OCI-LY7 (cell line): ENCODE measurements at regions not wholly inside any gene's neighbourhood (a gene's known extent, or its start where the extent isn't known, plus 50 kb on each side); places are given as distances from the start of the nearest gene placed in this dataset.
"Not testable (repeated sequence)": the region's sequence is repeated elsewhere in the genome, so short reads cannot be mapped to it uniquely, and the experiment has no call there.

Experiments
- BruUV-seq: library from RNA; stranded (reverse); fragments of 400-500 nt; replicated peaks from 2 replicates; lab custom pipeline; 2021; lab: Mats Ljungman, UMichigan
- CTCF ChIA-PET: fragments of 300-600 bp; sonication (Branson Sonifier 250); formaldehyde crosslinking; loops from one replicate; lab custom pipeline; 2022; ENCODE audit warnings: antibody characterized with exemption; ENCODE audit not compliant: unreplicated experiment; lab: Charles Lee
- POLR2A ChIA-PET: fragments of 300-600 bp; sonication (Branson Sonifier 250); formaldehyde crosslinking; loops from one replicate; lab custom pipeline; 2022; ENCODE audit warnings: antibody characterized with exemption; lab: Charles Lee
- DNase-seq: peaks from one replicate; pipeline ENCODE4 v3.0.0-alpha.2; 2015; ENCODE audit warnings: low spot score
- H2AFZ ChIP-seq: fragments of 200-600 bp; sonication (generic), shearing (Covaris generic); 2 replicates; pipeline ENCODE4 v1.6.1; 2014; ENCODE audit warnings: mild to moderate bottlenecking, antibody characterized with exemption, low read length, moderate library complexity
- H3K27ac ChIP-seq: fragments of 200-600 bp; sonication (generic); 2 replicates; pipeline ENCODE4 v1.5.1; 2014; ENCODE audit warnings: mixed run types, low read depth, mild to moderate bottlenecking, moderate library complexity, low read length, inconsistent platforms; ENCODE audit not compliant: poor library complexity, severe bottlenecking
- H3K36me3 ChIP-seq: fragments of 200-600 bp; sonication (generic); 2 replicates; pipeline ENCODE4 v1.6.1; 2014; ENCODE audit warnings: mild to moderate bottlenecking, antibody characterized with exemption, low read length, moderate library complexity, mixed read lengths; ENCODE audit not compliant: insufficient read depth
- H3K4me1 ChIP-seq: fragments of 200-600 bp; sonication (generic); 2 replicates; pipeline ENCODE4 v1.5.1; 2014; ENCODE audit warnings: mild to moderate bottlenecking, low read length; ENCODE audit not compliant: insufficient read depth, poor library complexity, severe bottlenecking
- H3K4me2 ChIP-seq: fragments of 200-600 bp; sonication (generic); 2 replicates; pipeline ENCODE4 v1.6.1; 2014; ENCODE audit warnings: mild to moderate bottlenecking, low read length
- H3K4me3 ChIP-seq: fragments of 200-600 bp; sonication (generic); 2 replicates; pipeline ENCODE4 v1.5.1; 2014; ENCODE audit warnings: mild to moderate bottlenecking, low read depth, low read length; ENCODE audit not compliant: poor library complexity, severe bottlenecking
- H3K79me2 ChIP-seq: fragments of 200-600 bp; sonication (generic); 2 replicates; pipeline ENCODE4 v1.6.1; 2016; ENCODE audit warnings: low read depth, mild to moderate bottlenecking, low read length, moderate library complexity, mixed read lengths; ENCODE audit not compliant: insufficient read depth
- H3K9me2 ChIP-seq: fragments of 200-600 bp; sonication (generic); 2 replicates; pipeline ENCODE4 v1.6.1; 2016; ENCODE audit warnings: mild to moderate bottlenecking, low read length, mixed read lengths; ENCODE audit not compliant: insufficient read depth
- H3K9me3 ChIP-seq: fragments of 200-600 bp; sonication (generic); 2 replicates; pipeline ENCODE4 v1.6.1; 2014; ENCODE audit warnings: mild to moderate bottlenecking, mixed run types, low read length, mixed read lengths
- H4K20me1 ChIP-seq: fragments of 200-600 bp; sonication (generic); 2 replicates; pipeline ENCODE4 v1.6.1; 2014; ENCODE audit warnings: mild to moderate bottlenecking, antibody characterized with exemption, low read length, moderate library complexity, mixed read lengths; ENCODE audit not compliant: insufficient read depth
- EZH2phosphoT487 ChIP-seq: fragments of 200-600 bp; sonication (generic); IDR thresholded peaks from 2 replicates; pipeline ENCODE4 v1.6.1; 2018; ENCODE audit warnings: low read depth, borderline replicate concordance, mild to moderate bottlenecking, mixed run types, antibody characterized with exemption, low read length, moderate library complexity, mixed read lengths
- intact Hi-C: fragments of 100-400 bp; cut with micrococcal nuclease; formaldehyde crosslinking; loops from one replicate; pipeline ENCODE4 v1.10.0; 2022; ENCODE audit not compliant: unreplicated experiment
- TF ChIP-seq, protein P1 (sequence below): fragments of 200-600 bp; sonication (generic); conservative IDR thresholded peaks from 2 replicates; pipeline ENCODE4 v1.5.1; 2014; ENCODE audit warnings: mild to moderate bottlenecking, antibody characterized with exemption, low read length, moderate library complexity, mixed read lengths

GRCh38 chr6:78799682-78800081, 67.7 kb upstream of the IRAK1BP1 start:
- no peaks in the 10 kb centered on the region for H3K9me2 ChIP-seq
- BruUV-seq: no TSS peak
- H3K4me3 ChIP-seq: no peak overlapping the region
- no peak overlapping the region for H3K4me2 ChIP-seq
- no peaks in the 10 kb centered on the region for H3K4me1 ChIP-seq
- H2AFZ ChIP-seq: no peak overlapping the region
- H3K36me3 ChIP-seq: no peaks in the 10 kb centered on the region
- no peaks in the 10 kb centered on the region for H4K20me1 ChIP-seq
- CTCF ChIA-PET: no interaction called here
- POLR2A ChIA-PET: no interaction called here
- H3K27ac ChIP-seq: no peak overlapping the region
- intact Hi-C loops: no loop called here
- TF ChIP-seq, protein P1, sequence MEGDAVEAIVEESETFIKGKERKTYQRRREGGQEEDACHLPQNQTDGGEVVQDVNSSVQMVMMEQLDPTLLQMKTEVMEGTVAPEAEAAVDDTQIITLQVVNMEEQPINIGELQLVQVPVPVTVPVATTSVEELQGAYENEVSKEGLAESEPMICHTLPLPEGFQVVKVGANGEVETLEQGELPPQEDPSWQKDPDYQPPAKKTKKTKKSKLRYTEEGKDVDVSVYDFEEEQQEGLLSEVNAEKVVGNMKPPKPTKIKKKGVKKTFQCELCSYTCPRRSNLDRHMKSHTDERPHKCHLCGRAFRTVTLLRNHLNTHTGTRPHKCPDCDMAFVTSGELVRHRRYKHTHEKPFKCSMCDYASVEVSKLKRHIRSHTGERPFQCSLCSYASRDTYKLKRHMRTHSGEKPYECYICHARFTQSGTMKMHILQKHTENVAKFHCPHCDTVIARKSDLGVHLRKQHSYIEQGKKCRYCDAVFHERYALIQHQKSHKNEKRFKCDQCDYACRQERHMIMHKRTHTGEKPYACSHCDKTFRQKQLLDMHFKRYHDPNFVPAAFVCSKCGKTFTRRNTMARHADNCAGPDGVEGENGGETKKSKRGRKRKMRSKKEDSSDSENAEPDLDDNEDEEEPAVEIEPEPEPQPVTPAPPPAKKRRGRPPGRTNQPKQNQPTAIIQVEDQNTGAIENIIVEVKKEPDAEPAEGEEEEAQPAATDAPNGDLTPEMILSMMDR: no peak
- no peak for TF ChIP-seq EZH2phosphoT487
- no peaks in the 10 kb centered on the region for H3K79me2 ChIP-seq
- no peak for DNase-seq
- no peaks in the 10 kb centered on the region for H3K9me3 ChIP-seq

GRCh38 chr6:78806792-78807191, 60.6 kb upstream of the IRAK1BP1 start:
- DNase-seq, BruUV-seq, H3K4me1 ChIP-seq, CTCF ChIA-PET, H3K9me3 ChIP-seq, H3K79me2 ChIP-seq, POLR2A ChIA-PET, H3K27ac ChIP-seq, H4K20me1 ChIP-seq, H2AFZ ChIP-seq, H3K9me2 ChIP-seq, intact Hi-C loops, H3K36me3 ChIP-seq, H3K4me3 ChIP-seq, H3K4me2 ChIP-seq: not testable (repeated sequence)

DNA sequence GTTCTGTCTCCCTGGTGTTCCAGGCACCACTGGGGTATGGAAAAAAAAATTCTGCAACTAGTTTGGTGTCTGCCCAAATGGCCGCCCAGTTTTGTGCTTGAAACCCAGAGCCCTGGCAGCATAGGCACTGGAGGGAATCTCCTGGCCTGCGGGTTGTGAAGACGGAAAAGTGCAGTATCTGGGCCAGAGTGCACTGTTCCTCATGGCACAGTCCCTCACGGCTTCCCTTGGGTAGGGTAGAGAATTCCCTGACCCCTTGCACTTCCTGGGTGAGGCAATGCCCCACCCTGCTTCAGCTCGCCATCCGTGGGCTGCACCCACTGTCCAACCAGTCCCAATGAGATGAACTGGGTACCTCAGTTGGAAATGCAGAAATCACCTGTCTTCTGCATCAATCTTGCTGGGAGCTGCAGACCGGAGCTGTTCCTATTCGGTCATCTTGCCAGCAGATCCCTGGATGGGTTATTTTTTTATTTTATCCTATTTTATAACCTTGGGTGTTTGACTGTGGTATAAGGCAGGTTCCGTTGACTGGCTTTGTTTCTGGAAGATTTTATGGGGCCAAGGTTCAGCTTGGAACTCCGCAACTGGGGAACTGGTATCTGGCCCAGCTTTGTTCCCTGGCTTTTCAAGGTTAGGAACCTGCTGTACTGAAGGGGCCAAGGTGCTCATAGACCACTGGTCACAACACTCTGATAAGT, 59.5 kb upstream of the IRAK1BP1 start:
- H3K27ac ChIP-seq, DNase-seq, H3K9me2 ChIP-seq, intact Hi-C loops, POLR2A ChIA-PET, H4K20me1 ChIP-seq, H3K4me2 ChIP-seq, CTCF ChIA-PET, H2AFZ ChIP-seq, BruUV-seq, H3K4me3 ChIP-seq, H3K9me3 ChIP-seq, H3K79me2 ChIP-seq, H3K4me1 ChIP-seq, H3K36me3 ChIP-seq: not testable (repeated sequence)
